NCI-H345 treated with DMSO at 0.1 percent for 48 hours (cell line): ENCODE measurements at regions not wholly inside any gene's neighbourhood (a gene's known extent, or its start where the extent isn't known, plus 50 kb on each side); places are given as distances from the start of the nearest gene placed in this dataset.
"Not testable (repeated sequence)": the region's sequence is repeated elsewhere in the genome, so short reads cannot be mapped to it uniquely, and the experiment has no call there.

Experiments
- DNase-seq: peaks from one replicate; lab custom pipeline; 2025; ENCODE audit not compliant: unreplicated experiment; lab: John Stamatoyannopoulos, UW

DNA sequence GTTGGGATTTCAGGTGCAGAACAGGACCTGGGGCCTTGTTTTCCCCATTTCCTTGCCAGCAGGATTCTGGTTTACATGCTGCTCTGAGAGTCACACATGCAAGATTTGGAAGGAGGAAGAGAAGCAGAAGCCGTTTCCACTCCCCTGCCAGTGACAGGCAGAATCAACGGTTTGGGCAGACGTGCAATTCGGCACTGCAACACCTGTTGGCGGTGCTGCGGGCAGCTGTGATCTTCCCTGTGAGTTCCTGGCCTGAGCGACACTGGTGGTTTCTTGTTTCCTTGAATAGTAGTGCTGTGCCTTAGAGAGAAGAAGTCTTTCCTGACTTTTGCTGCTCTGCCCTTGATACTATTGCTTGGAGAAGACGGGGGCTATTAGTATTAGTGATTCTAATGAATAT is 1126.2 kb downstream of the TYW1 start:
- DNase-seq: no peak

DNA sequence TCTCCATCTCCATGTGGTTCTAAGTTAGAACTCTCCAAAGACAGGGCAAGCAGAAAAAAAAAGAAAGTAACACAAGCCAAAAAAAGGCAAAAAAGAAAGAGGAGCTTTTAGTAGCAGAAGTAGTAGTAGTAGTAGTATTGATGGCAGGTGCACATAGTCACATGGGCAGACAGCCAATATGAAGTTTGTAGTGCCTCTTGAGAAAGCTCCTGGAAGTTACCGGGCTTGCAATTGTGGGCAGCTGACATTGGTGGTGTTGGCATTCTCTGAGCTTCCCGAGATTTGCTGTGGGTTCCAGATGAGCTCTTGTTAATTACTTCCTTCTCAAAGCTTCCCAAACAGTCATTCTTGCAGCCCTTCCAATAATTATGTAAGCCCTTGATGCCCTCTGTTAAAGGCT is 1128.5 kb downstream of the TYW1 start:
- peak; percentile 82 for DNase-seq

DNA sequence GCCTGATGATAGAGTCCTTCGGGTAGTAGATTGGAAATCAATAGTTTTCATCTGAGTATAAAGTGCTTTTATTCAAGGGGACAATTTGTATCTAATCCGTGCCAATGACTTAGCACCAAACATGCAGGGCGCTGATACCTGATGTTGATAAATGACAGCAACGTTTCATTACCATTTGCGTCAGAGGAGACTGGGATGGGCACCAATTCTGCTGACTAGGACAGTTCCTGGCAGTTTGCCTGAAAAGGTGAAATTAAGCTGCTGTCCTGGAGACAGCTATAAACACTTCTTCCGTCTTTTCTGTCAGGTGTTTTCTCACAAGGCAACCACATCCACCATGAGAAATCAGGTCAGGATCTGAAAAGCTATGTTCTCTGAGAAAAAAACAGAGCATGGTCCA is 1136.4 kb downstream of the TYW1 start:
- DNase-seq: no peak

DNA sequence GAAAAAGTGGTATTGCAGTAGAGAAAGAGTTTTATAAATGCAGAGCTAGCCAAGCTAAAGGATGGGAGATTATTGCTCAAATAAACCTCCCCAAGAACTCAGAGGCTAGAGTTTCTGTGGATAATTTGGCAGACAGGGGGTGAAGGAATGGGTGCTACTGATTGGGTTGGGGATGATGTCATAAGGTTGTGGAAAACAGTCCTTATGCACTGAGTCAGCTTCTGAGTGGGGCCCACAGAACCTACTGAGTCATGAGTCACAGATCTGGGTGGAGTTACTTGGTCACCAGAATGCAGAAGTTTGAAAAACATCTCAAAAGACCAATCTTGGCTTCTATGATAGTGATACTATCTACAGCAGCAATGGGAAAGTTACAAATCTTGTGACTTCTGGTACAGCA is 1146.7 kb downstream of the TYW1 start:
- DNase-seq: no peak

DNA sequence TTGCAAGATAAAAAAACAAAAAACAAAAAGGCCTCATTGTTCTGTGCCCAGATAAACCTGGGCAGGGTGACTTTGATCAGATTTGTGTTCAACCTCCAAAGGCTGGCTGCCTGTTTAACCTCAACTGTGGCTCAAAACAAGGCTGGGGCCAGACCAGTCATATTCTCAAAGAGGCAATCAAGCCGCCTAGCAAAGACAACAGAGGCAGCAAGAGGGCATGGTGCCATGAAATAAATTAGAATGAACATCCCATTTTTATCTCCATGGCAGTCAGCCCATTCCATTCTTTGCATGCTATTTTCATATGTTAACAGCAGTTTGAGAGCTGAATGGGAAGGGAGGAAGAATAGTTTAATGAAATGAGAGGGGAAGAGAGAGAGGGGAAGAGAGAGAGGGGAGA is 1150.3 kb downstream of the TYW1 start:
- DNase-seq: no peak

DNA sequence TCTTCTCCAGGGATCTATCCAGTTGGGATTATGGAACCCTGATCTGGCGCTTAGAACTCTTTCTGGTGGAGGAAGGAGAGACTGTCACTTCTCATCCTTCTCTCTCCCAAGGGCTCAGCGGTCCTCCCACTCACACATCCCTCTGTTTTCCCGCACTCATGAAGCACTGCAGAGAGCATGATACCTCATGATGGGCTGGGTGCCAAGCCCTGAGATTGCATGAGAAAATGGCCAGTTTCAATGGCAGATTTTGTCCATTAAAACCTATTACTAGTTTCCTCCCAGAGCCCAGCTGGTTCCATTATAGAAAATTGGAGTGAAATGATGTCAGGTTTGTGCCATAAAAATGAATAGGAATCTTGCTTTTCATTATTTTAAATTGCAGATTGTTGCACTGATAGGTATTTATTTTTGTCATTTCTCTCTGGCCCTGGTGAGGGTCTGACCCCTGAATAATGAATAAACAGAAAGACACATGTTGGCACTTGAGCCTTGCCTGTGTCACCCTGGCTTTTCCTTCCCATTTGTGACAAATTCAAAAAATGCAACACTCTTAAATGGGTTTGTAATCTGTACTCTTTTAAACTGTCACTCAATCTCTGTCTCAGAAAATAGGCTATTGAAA is 1151.1 kb downstream of the TYW1 start:
- peak; percentile 12 for DNase-seq

DNA sequence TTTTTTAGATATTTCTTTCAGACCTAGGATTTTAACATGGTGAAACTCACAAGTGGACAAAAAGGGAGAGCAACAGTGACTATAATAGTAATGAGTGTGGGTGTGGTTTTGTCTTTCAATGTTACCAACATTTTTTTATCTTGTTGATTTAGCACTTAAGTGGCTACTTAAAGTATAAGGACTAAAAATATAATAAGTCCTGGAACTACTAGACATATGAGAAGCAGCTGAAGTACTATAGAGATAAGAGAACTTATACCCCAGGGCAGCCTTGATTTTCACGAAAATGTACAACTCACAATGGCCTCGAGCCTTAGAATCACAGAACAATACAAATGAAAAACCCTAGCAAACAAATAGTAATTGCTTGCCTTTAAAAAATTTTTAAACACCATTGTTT is 1151.8 kb downstream of the TYW1 start:
- peak; percentile 87 for DNase-seq

DNA sequence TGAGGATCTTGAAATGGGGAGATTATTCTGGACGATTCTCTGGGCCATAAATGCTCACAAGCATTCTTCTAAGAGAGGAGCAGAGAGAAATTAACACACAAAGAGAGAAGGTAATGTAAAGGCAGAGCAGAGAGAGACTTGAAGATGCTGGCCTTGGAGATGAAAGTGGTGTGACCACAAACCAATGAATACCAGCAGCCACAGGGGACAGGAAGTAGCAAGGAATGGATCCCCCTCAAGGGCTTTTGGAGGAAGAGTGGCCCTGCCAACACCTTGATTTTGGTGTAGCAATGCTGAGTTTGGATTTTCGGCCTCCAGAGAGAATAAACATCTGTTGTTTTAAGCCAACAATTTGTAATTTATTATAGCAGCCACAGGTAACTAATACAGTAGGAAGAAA is 1155.6 kb downstream of the TYW1 start:
- DNase-seq: no peak

DNA sequence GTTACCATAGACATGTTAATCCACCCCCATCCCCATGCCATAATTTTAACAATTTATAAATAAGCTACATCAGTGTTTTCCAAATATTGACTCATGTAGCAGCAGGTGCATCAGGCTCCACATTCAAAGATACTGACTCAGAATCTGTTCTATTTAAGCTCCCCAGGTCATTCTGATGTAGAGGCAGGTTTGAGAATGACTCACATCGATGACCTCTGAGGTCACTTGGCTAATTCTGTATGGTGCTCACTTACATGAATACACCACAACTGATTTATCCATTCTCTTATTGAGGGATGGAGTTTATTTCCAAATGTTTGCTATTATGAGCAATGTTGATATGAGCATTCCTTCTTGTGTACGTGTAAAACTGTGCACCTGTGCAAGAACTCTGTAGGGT is 1159.0 kb downstream of the TYW1 start:
- no peak for DNase-seq

DNA sequence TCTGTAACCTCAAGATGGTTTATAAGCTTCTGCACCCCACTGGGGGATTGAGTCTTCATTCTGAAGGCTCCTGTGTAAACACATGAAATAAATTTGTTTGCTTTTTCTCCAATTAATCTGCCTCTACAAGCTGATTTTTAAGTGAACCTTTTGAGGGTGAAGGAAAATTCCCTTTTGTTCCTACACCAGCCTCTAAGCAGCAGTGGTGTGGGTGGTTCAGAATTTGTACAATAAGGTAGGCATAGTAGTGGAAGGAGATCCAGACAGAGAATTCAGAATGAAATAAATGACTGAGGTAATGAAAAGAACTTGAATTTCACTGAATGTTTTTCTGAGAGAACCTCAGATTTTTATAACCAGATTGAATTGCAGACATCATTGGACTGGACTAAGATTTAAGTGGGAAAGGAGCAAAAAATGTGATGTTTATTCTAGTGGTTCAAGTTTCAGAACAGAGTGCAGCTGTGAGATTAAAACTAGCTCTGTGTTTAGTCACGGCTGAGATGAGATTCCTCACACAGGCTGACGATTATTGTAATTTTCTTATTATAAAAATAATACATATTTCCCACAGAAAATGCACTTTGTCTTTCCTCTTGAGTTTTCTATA is 1162.2 kb downstream of the TYW1 start:
- no peak for DNase-seq

DNA sequence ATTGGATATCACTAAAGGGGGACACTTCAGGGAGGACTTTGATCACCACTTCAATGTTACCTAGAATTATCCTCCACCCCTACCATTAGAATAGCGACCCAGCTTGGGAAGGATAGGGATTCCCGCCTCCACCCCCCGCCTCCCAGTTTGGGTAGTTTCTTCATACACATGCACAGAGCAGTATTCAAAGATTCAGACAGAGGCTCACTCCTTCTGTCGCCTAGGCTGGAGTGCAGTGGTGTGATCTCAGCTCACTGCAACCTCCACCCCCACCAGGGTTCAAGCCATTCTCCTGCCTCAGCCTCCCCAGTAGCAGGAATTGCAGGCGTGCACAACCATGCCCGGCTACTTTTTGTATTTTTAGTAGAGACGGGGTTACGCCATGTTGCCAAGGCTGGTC is 1166.1 kb downstream of the TYW1 start:
- DNase-seq: no peak

DNA sequence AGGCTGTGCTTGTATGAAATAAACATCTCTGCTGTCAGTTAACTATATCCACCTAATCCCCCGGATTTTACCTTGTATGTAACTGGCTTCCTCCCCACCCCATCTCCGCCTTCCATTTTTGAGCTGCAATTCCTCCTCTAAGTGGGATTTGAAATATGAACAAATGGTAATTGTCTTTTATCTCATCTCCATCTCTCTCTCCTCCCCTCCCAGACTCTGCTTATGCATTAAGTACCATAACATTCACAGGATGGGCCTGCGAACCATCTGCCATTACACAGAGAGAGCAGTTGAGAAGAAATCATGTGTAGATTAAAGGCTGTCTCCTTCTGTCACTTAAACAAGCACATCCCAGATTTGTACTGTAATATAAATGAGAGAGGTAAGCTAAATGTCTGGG is 1169.9 kb downstream of the TYW1 start:
- no peak for DNase-seq

DNA sequence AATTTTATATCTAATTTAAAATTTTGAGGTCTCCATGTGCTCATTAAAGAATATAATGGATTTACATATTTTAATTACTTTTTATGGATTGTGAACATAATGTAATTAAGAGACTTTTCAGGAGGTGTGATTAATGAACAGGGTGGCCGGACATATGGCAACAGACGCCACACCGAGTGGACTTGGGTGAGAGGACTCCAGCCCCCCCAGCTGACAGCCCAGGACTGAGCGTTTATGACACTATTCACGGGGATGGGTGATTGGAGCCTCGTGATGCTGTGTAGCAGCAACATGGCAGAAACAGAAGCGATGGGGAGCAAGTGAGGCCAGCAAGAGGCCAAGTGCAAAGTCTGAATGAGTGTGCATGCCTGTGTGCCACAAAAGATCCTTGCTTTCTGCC is 1176.9 kb downstream of the TYW1 start:
- DNase-seq: no peak

DNA sequence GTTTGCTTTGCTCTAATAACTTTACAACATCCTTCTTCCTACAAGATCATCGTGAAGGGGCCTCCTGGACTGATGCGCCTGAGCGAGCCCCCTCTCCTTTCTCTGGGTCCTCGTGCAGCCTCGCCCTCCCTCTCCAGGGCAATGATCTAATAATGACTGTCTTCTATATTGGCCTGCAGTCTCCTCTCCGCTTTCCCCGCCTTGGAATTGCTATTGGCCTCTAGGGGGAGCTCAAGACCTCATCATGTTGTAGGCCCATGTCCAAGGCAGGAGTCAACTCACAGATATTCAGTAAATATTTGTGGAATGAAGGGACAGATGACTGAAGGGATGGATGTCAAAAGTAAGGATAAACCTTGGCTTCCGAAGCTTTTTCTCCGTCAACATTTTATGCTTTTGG is 1180.3 kb downstream of the TYW1 start:
- DNase-seq: peak; percentile 56

DNA sequence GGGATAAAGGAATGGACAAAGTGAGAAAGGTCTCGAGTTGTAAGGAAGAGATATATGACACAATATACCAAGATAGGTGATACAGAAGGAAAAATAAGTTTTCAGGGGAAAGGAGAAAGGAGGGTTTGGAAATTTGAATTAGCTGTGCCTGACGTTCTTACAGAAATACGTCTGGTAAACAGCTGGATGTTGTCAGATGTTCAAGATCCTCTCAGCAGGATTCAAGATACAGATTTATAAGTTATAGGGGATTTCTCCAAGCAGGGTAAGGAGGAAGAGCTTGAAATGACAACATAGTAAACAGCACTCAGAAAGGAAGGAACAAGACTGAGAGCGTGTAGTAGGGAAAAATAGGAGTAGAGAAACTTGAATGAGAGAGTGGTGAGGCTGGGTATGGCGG is 1184.1 kb downstream of the TYW1 start:
- DNase-seq: no peak

DNA sequence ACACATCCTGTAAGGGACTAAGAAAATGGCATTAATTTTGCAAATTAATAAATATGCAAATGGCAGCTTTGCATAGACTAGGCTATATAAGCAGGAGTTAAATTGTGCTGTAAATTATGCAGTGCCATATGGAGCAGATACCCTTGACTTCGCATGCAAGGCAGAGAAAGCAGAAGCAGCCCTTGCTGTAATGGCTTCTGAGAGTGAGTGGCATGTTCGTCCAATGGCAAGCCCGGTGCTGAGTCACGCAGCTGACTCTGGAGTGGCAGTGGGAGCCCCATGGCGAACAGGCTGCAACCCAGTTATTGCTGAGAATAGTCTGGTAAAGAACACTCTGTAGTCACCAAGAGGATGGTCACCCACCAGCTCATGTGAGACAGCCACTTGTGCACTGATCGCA is 1186.5 kb downstream of the TYW1 start:
- DNase-seq: peak; percentile 75

DNA sequence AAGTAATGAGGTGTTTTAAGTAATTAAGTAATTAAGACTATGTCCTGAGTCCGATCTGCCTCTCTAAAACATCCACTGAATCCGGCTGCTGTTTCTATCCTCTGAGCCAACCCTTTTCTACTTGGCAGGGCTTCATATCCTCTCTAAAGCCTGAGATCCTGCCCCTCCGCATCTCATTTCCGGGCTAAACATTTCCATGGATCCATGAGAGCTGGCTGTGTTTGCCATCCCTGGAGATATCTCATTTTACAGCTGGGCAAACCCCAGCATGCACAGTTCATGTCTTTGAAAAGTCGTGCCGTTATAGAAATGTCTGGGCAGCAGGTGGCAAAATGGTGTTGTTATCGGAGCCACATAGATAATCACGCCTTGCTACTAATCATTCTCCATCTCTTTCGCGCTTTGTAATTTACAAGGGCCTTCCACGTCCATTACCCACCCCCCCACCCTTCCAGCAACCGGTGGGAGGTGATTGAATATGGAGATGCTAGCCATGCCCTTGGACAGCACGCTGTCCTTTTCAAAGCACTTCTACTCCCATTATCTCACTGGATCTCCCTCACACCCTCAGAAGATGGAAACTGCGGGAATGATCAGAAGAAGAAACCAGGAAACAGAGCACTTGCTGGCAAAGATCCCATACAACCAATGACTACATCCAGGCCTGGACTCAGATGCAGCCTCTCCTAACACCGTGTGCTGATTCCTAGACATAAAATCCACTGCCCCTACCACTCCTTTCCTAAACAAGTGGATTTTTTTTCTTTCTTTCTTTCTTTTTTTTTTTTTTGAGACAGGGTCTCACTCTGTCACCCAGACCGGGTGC is 1189.2 kb downstream of the TYW1 start:
- peak; percentile 87 for DNase-seq

DNA sequence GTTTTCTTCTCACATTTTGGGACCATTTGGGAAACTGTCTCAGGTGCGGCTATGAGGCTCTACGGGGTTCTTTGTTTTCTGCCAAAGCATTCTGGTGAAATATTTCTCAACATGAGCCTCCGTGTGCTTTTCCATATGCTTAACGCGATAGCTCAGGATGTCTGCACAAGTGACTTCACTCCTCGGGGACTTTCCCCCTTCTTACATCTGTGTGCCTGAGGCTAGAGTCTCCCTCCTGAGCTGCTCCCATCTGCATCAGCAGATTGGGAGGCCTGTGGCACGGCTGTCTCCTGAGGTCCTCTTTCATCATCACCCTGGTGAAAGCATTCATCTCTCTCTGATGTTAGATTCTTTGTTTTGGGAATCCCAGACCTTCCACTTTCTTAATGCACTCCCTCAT is 1190.9 kb downstream of the TYW1 start:
- DNase-seq: no peak

DNA sequence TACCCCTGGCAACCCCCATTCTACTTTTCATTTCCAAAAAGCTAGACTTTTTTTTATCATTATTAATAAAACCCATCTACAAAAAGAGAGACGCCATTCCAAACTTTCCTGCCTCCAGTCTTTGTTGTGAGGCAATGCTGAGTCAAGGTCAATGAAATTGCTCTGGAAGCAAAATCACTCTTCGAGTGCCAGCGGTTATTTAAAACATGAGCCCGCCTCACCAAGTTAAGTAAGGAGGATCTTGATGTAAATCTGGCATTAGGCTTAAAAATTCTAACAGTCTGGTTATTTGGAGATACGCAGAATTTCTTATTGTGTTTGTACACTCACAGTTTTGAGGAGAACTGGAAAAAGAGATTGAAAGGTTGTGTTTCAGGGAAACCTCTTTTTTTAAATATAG is 1196.3 kb downstream of the TYW1 start:
- no peak for DNase-seq

DNA sequence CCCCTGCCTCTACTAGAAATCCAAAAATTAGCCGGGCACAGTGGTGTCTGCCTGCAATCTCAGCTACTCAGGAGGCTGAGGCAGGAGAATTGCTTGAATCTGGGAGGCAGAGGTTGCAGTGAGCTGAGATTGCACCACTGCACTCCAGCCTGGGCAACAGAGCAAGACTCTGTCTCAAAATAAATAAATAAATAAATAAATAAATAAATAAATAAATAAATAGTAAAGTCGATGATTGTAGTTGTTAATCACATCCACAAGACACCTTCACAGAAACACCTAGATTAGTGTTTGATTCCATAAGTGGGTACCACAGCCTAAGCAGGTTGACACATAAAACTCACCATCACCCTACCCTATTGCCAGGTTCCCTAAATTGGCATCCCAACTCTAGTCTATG is 1199.0 kb downstream of the TYW1 start:
- not testable (repeated sequence) for DNase-seq

DNA sequence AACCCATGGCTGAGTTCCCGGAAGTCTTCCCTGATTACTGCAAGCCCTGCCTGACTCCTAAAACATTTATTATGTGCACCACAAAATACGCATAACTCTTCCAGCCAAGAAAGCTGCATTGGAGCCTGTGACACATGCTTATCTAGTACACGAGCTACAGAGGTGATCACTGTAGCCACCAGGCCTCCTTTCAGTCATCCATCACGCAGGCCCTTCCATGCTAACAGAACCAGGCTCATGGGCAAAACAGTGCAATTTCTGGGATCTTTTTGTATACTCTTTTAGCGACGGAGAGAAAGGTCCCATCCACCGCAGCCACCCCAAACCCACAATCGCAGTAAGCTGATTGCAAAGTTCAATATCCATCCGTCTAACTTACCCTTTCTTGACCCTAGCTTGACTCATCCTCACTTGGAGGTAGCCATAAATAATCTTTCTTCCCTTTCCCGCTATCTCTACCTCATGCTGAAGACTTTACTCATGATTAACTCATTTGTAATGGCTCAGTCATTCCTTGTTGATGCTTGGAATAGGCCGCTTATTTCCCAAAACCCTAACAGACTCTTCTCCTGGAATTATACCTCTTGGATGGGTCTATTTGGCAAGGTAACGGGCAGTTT is 1203.5 kb downstream of the TYW1 start:
- no peak for DNase-seq

DNA sequence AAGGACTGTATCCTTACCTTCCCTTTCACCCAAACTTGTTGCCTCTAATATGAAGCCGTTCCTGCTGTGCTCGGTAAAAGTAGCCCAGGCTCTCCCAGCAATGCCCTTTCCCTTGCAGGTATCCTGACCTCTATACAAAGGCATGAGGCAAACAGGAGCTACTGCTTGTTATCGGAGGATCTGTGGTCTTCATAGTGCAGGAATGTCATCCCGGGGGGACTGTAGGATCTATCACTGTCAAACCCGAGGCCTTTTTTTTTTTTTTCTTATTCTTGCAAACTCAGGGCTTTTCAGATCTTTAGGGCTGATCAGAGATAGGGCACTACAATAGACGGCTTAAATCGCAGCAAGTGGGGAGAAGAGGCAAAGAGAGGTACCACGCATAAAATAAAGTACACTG is 1206.6 kb downstream of the TYW1 start:
- DNase-seq: no peak
